ENCODE measurements at regions not wholly inside any gene's neighbourhood (a gene's known extent, or its start where the extent isn't known, plus 50 kb on each side); places are given as distances from the start of the nearest gene placed in this dataset.

- H3K27me3 ChIP-seq, result no peaks in the 10 kb centered on the region
- no peak for TF ChIP-seq POLR2A (IDR thresholded peaks at IDR 0.05)
- no peak for TF ChIP-seq CTCF (IDR thresholded peaks at IDR 0.05)
- intact Hi-C loops (cut with DNase I), result no loop called here
- 93 to 95% methylated on average over 7 to 9 of the region's 9 CpGs for WGBS, 2 donors
- H3K27ac ChIP-seq, result no peak overlapping the region
- H3K9me3 ChIP-seq, result no peaks in the 10 kb centered on the region
- no peak overlapping the region for H3K4me3 ChIP-seq
- no peaks in the 10 kb centered on the region for H3K36me3 ChIP-seq
- no peak for DNase-seq
- peaks cover 0 to 3% (median 0%) of the 10 kb centered on the region in 3 donors for H3K4me1 ChIP-seq
Observed at GRCh38 chr18:61967252-61967891, 74.6 kb upstream of the RNF152 start.

- H3K27ac ChIP-seq, result no peak overlapping the region
- TF ChIP-seq CTCF (IDR thresholded peaks at IDR 0.05), result no peak
- TF ChIP-seq POLR2A (IDR thresholded peaks at IDR 0.05), result no peak
- intact Hi-C loops (cut with DNase I), result no loop called here
- H3K9me3 ChIP-seq, result no peaks in the 10 kb centered on the region
- no peaks in the 10 kb centered on the region for H3K27me3 ChIP-seq
- no peaks in the 10 kb centered on the region for H3K36me3 ChIP-seq
- peaks cover 0 to 3% (median 0%) of the 10 kb centered on the region in 3 donors for H3K4me1 ChIP-seq
- no peak overlapping the region for H3K4me3 ChIP-seq
- WGBS, 2 donors, result 50 to 72% methylated on average over 6 of the region's 6 CpGs
- DNase-seq, result no peak
Observed at GRCh38 chr18:61965311-61965710, 72.5 kb upstream of the RNF152 start.

- DNase-seq, result no peak
- no peaks in the 10 kb centered on the region for H3K9me3 ChIP-seq
- no peaks in the 10 kb centered on the region for H3K36me3 ChIP-seq
- peaks cover 0 to 3% (median 0%) of the 10 kb centered on the region in 3 donors for H3K4me1 ChIP-seq
- no peak overlapping the region for H3K4me3 ChIP-seq
- H3K27me3 ChIP-seq, result no peaks in the 10 kb centered on the region
- no peak overlapping the region for H3K27ac ChIP-seq
- intact Hi-C loops (cut with DNase I), result no loop called here
- TF ChIP-seq CTCF (IDR thresholded peaks at IDR 0.05) (no peak), POLR2A (IDR thresholded peaks at IDR 0.05) (no peak)
Observed at GRCh38 chr18:61964616-61965015, 71.8 kb upstream of the RNF152 start.

GRCh38 chr18:61963705-61964104, 70.9 kb upstream of the RNF152 start:
- intact Hi-C loops (cut with DNase I), result no loop called here
- peaks cover 0 to 7% (median 0%) of the 10 kb centered on the region in 3 donors for H3K4me1 ChIP-seq
- no peaks in the 10 kb centered on the region for H3K27me3 ChIP-seq
- no peaks in the 10 kb centered on the region for H3K9me3 ChIP-seq
- TF ChIP-seq CTCF (IDR thresholded peaks at IDR 0.05), result no peak
- DNase-seq, result no peak
- H3K4me3 ChIP-seq, result no peak overlapping the region
- 44 to 60% methylated on average over 1 of the region's 1 CpG for WGBS, 2 donors
- no peak overlapping the region for H3K27ac ChIP-seq
- no peaks in the 10 kb centered on the region for H3K36me3 ChIP-seq

- Histone ChIP-seq H3K36me3 (no peaks in the 10 kb centered on the region), H3K27ac (no peak overlapping the region), H3K4me1 (peaks cover 2 to 10% (median 6%) of the 10 kb centered on the region in 3 donors), H3K9me3 (no peaks in the 10 kb centered on the region), H3K4me3 (no peak overlapping the region), H3K27me3 (no peaks in the 10 kb centered on the region)
- intact Hi-C loops (cut with DNase I), result no loop called here
- no peak for DNase-seq
- WGBS, 2 donors, result 75 to 77% methylated on average over 10 of the region's 13 CpGs
- no peak for TF ChIP-seq CTCF (IDR thresholded peaks at IDR 0.05)
- TF ChIP-seq POLR2A (IDR thresholded peaks at IDR 0.05), result no peak
Observed at GRCh38 chr18:61957801-61958516, 65.2 kb upstream of the RNF152 start.
